Neural progenitor cell (in vitro differentiated cells): ENCODE measurements at regions not wholly inside any gene's neighbourhood (a gene's known extent, or its start where the extent isn't known, plus 50 kb on each side); places are given as distances from the start of the nearest gene placed in this dataset.

Experiments
- CTCF ChIP-seq: fragments of 200-600 bp; sonication (generic); IDR thresholded peaks from 2 replicates; pipeline ENCODE4 v1.5.1; 2017; ENCODE audit warnings: antibody characterized with exemption, mild to moderate bottlenecking
- EZH2 ChIP-seq: fragments of 200-600 bp; sonication (generic); IDR thresholded peaks from 2 replicates; pipeline ENCODE4 v1.6.1; 2017; ENCODE audit warnings: antibody characterized with exemption, mild to moderate bottlenecking, moderate library complexity
- EZH2phosphoT487 ChIP-seq: fragments of 200-600 bp; sonication (generic); IDR thresholded peaks from 2 replicates; pipeline ENCODE4 v1.6.1; 2017; ENCODE audit warnings: antibody characterized with exemption

GRCh38 chr10:4504550-4504949, 321.5 kb upstream of the AKR1E2 start:
- no peak for TF ChIP-seq CTCF
- TF ChIP-seq EZH2phosphoT487: no peak
- TF ChIP-seq EZH2: no peak
